Stimulated activated effector memory CD8-positive, alpha-beta T cell treated with anti-CD3 and anti-CD28 coated beads, Interleukin-12 subunit alpha, Interleukin-12 subunit beta, amount 100 ng/mL, for 72 hours (primary cell): ENCODE measurements at regions not wholly inside any gene's neighbourhood (a gene's known extent, or its start where the extent isn't known, plus 50 kb on each side); places are given as distances from the start of the nearest gene placed in this dataset.

ENCODE experiments used
- ATAC-seq: fragments of 150-1000 bp; cut with Tn5 transposase; 2 replicates; pipeline ENCODE4 v1.10.0; 2021
- DNase-seq, 2 donors: peaks; one replicate each; pipeline ENCODE4 v3.0.0; 2021 to 2022; ENCODE audit warnings: low spot score in 2 of 2
- H3K27ac Mint-ChIP-seq: one replicate; pipeline ENCODE4 v1.8.0; 2022; ENCODE audit warnings: mild to moderate bottlenecking, mixed read lengths
- H3K36me3 Mint-ChIP-seq: one replicate; pipeline ENCODE4 v1.8.0; 2022; ENCODE audit warnings: mild to moderate bottlenecking, mixed read lengths
- H3K4me1 Mint-ChIP-seq: one replicate; pipeline ENCODE4 v1.8.0; 2022; ENCODE audit warnings: mixed read lengths
- H3K4me3 Mint-ChIP-seq: one replicate; pipeline ENCODE4 v1.8.0; 2022; ENCODE audit warnings: mild to moderate bottlenecking, mixed read lengths
- H3K9me3 Mint-ChIP-seq: one replicate; pipeline ENCODE4 v1.8.0; 2022; ENCODE audit warnings: mixed read lengths

GRCh38 chr2:103525756-103526155, 763.9 kb downstream of the TMEM182 start:
- H3K4me1 Mint-ChIP-seq, result no peaks in the 10 kb centered on the region
- ATAC-seq, result no peak
- no peak for DNase-seq
- H3K4me3 Mint-ChIP-seq, result no peak overlapping the region
- no peak overlapping the region for H3K27ac Mint-ChIP-seq
- peaks cover 21% of the 10 kb centered on the region for H3K9me3 Mint-ChIP-seq
- H3K36me3 Mint-ChIP-seq, result no peaks in the 10 kb centered on the region

- Mint-ChIP-seq H3K4me3 (no peak overlapping the region), H3K27ac (no peak overlapping the region), H3K9me3 (peaks cover 17% of the 10 kb centered on the region), H3K36me3 (no peaks in the 10 kb centered on the region), H3K4me1 (no peaks in the 10 kb centered on the region)
- DNase-seq (no peak), ATAC-seq (no peak)
These were observed 764.9 kb downstream of the TMEM182 start for GRCh38 chr2:103526757-103527156.

- Mint-ChIP-seq H3K36me3 (no peaks in the 10 kb centered on the region), H3K9me3 (peaks cover 17% of the 10 kb centered on the region), H3K4me3 (no peak overlapping the region), H3K4me1 (no peaks in the 10 kb centered on the region), H3K27ac (no peak overlapping the region)
- ATAC-seq (no peak), DNase-seq (no peak)
These were observed 765.4 kb downstream of the TMEM182 start for GRCh38 chr2:103527278-103527677.

- Mint-ChIP-seq H3K27ac (no peak overlapping the region), H3K4me3 (no peak overlapping the region), H3K4me1 (no peaks in the 10 kb centered on the region), H3K36me3 (no peaks in the 10 kb centered on the region), H3K9me3 (peaks cover 8% of the 10 kb centered on the region)
- no peak for DNase-seq
- ATAC-seq, result no peak
These were observed 768.1 kb downstream of the TMEM182 start for GRCh38 chr2:103529798-103530502.

- Mint-ChIP-seq H3K4me3 (no peak overlapping the region), H3K36me3 (no peaks in the 10 kb centered on the region), H3K9me3 (peaks cover 27% of the 10 kb centered on the region), H3K27ac (no peak overlapping the region), H3K4me1 (no peaks in the 10 kb centered on the region)
- DNase-seq (no peak), ATAC-seq (no peak)
These were observed 790.9 kb downstream of the TMEM182 start for GRCh38 chr2:103552775-103553174.

- Mint-ChIP-seq H3K27ac (no peak overlapping the region), H3K9me3 (peaks cover 25% of the 10 kb centered on the region), H3K4me1 (no peaks in the 10 kb centered on the region), H3K36me3 (no peaks in the 10 kb centered on the region), H3K4me3 (no peak overlapping the region)
- ATAC-seq, result no peak
- DNase-seq, result no peak
These were observed 833.0 kb downstream of the TMEM182 start for GRCh38 chr2:103594823-103595222.

- Mint-ChIP-seq H3K27ac (no peak overlapping the region), H3K9me3 (peaks cover 18% of the 10 kb centered on the region), H3K36me3 (no peaks in the 10 kb centered on the region), H3K4me3 (no peak overlapping the region), H3K4me1 (no peaks in the 10 kb centered on the region)
- ATAC-seq (no peak), DNase-seq (no peak)
These were observed 843.4 kb downstream of the TMEM182 start for GRCh38 chr2:103605071-103605780.

GRCh38 chr2:103615611-103616105, 853.8 kb downstream of the TMEM182 start:
- no peaks in the 10 kb centered on the region for H3K4me1 Mint-ChIP-seq

GRCh38 chr2:103616891-103617290, 855.1 kb downstream of the TMEM182 start:
- H3K4me3 Mint-ChIP-seq, result no peak overlapping the region
- no peaks in the 10 kb centered on the region for H3K36me3 Mint-ChIP-seq
- no peak overlapping the region for H3K27ac Mint-ChIP-seq
- DNase-seq (no peak), ATAC-seq (no peak)
- H3K4me1 Mint-ChIP-seq, result no peaks in the 10 kb centered on the region
- H3K9me3 Mint-ChIP-seq, result peaks cover 26% of the 10 kb centered on the region

More at GRCh38 chr2:103615611-103616105, 853.8 kb downstream of the TMEM182 start:
- DNase-seq (no peak), ATAC-seq (no peak)
- Mint-ChIP-seq H3K27ac (no peak overlapping the region), H3K4me3 (no peak overlapping the region), H3K9me3 (peaks cover 22% of the 10 kb centered on the region), H3K36me3 (no peaks in the 10 kb centered on the region)

GRCh38 chr2:103618112-103618511, 856.3 kb downstream of the TMEM182 start:
- H3K4me1 Mint-ChIP-seq, result no peaks in the 10 kb centered on the region
- no peaks in the 10 kb centered on the region for H3K36me3 Mint-ChIP-seq
- no peak overlapping the region for H3K27ac Mint-ChIP-seq
- peaks cover 28% of the 10 kb centered on the region for H3K9me3 Mint-ChIP-seq
- H3K4me3 Mint-ChIP-seq, result no peak overlapping the region
- DNase-seq (no peak), ATAC-seq (no peak)

GRCh38 chr2:103627301-103627700, 865.5 kb downstream of the TMEM182 start:
- ATAC-seq (no peak), DNase-seq (no peak)
- H3K4me1 Mint-ChIP-seq, result no peaks in the 10 kb centered on the region
- H3K9me3 Mint-ChIP-seq, result peaks cover 25% of the 10 kb centered on the region
- no peak overlapping the region for H3K27ac Mint-ChIP-seq
- no peaks in the 10 kb centered on the region for H3K36me3 Mint-ChIP-seq
- H3K4me3 Mint-ChIP-seq, result no peak overlapping the region

GRCh38 chr2:103638978-103639377, 877.1 kb downstream of the TMEM182 start:
- Mint-ChIP-seq H3K9me3 (peaks cover 22% of the 10 kb centered on the region), H3K36me3 (no peaks in the 10 kb centered on the region), H3K27ac (no peak overlapping the region), H3K4me3 (no peak overlapping the region), H3K4me1 (no peaks in the 10 kb centered on the region)
- ATAC-seq (no peak), DNase-seq (no peak)

GRCh38 chr2:103656558-103656957, 894.7 kb downstream of the TMEM182 start:
- DNase-seq (no peak), ATAC-seq (no peak)
- Mint-ChIP-seq H3K27ac (no peak overlapping the region), H3K9me3 (peaks cover 11% of the 10 kb centered on the region), H3K4me1 (no peaks in the 10 kb centered on the region), H3K36me3 (no peaks in the 10 kb centered on the region), H3K4me3 (no peak overlapping the region)

- Mint-ChIP-seq H3K4me1 (no peaks in the 10 kb centered on the region), H3K9me3 (peaks cover 6% of the 10 kb centered on the region), H3K27ac (no peak overlapping the region), H3K4me3 (no peak overlapping the region), H3K36me3 (no peaks in the 10 kb centered on the region)
- DNase-seq (no peak), ATAC-seq (no peak)
These were observed 898.7 kb downstream of the TMEM182 start for GRCh38 chr2:103660519-103660918.

GRCh38 chr2:103660947-103661346, 899.1 kb downstream of the TMEM182 start:
- DNase-seq (no peak), ATAC-seq (no peak)
- no peak overlapping the region for H3K27ac Mint-ChIP-seq
- H3K9me3 Mint-ChIP-seq, result peaks cover 6% of the 10 kb centered on the region
- no peak overlapping the region for H3K4me3 Mint-ChIP-seq
- no peaks in the 10 kb centered on the region for H3K36me3 Mint-ChIP-seq
- H3K4me1 Mint-ChIP-seq, result no peaks in the 10 kb centered on the region

- Mint-ChIP-seq H3K4me1 (no peaks in the 10 kb centered on the region), H3K36me3 (no peaks in the 10 kb centered on the region), H3K9me3 (peaks cover 2% of the 10 kb centered on the region), H3K27ac (no peak overlapping the region), H3K4me3 (no peak overlapping the region)
- ATAC-seq (no peak), DNase-seq (no peak)
These were observed 902.9 kb downstream of the TMEM182 start for GRCh38 chr2:103664690-103665089.
